ENCODE measurements at regions not wholly inside any gene's neighbourhood (a gene's known extent, or its start where the extent isn't known, plus 50 kb on each side); places are given as distances from the start of the nearest gene placed in this dataset.
A peak's percentile ranks its signal among the peaks of the same experiment; 100 is the strongest.

- no peak overlapping the region for H3K4me3 Mint-ChIP-seq
- TF ChIP-seq CTCF (conservative IDR thresholded peaks at IDR 0.05) = no peak
- no peaks in the 10 kb centered on the region for H3K36me3 Mint-ChIP-seq (ENCODE audit: low read depth)
- H3K27me3 Mint-ChIP-seq (ENCODE audit: low read depth) = peaks cover 18% of the 10 kb centered on the region
- DNase-seq (ENCODE audit: low read depth, low spot score) = no peak
- H3K4me1 Mint-ChIP-seq = peaks cover 4% of the 10 kb centered on the region
- no peaks in the 10 kb centered on the region for H3K9me3 Mint-ChIP-seq
- H3K27ac Mint-ChIP-seq (ENCODE audit: unreplicated experiment) = no peak overlapping the region
Observed at GRCh38 chr20:60306105-60306504, 347.9 kb downstream of the CDH26 start.

GRCh38 chr20:60306551-60306950, 348.3 kb downstream of the CDH26 start:
- no peaks in the 10 kb centered on the region for H3K9me3 Mint-ChIP-seq
- peaks cover 22% of the 10 kb centered on the region for H3K27me3 Mint-ChIP-seq (ENCODE audit: low read depth)
- H3K4me3 Mint-ChIP-seq = no peak overlapping the region
- no peaks in the 10 kb centered on the region for H3K36me3 Mint-ChIP-seq (ENCODE audit: low read depth)
- no peak overlapping the region for H3K27ac Mint-ChIP-seq (ENCODE audit: unreplicated experiment)
- DNase-seq (ENCODE audit: low read depth, low spot score) = no peak
- H3K4me1 Mint-ChIP-seq = peaks cover 4% of the 10 kb centered on the region
- no peak for TF ChIP-seq CTCF (conservative IDR thresholded peaks at IDR 0.05)

GRCh38 chr20:60310560-60311349, 352.5 kb downstream of the CDH26 start:
- Mint-ChIP-seq H3K9me3 (peaks cover 4% of the 10 kb centered on the region), H3K4me1 (peaks cover 13% of the 10 kb centered on the region), H3K27me3 (ENCODE audit: low read depth) (peaks cover 50% of the 10 kb centered on the region), H3K36me3 (ENCODE audit: low read depth) (no peaks in the 10 kb centered on the region), H3K4me3 (no peak overlapping the region), H3K27ac (ENCODE audit: unreplicated experiment) (peak overlapping the region; percentile 3)
- no peak for TF ChIP-seq CTCF (conservative IDR thresholded peaks at IDR 0.05)
- DNase-seq (ENCODE audit: low read depth, low spot score) = no peak

GRCh38 chr20:60313191-60313590, 355.0 kb downstream of the CDH26 start:
- peaks cover 42% of the 10 kb centered on the region for H3K27me3 Mint-ChIP-seq (ENCODE audit: low read depth)
- H3K4me1 Mint-ChIP-seq = peaks cover 29% of the 10 kb centered on the region
- H3K9me3 Mint-ChIP-seq = peaks cover 4% of the 10 kb centered on the region
- no peak for TF ChIP-seq CTCF (conservative IDR thresholded peaks at IDR 0.05)
- no peaks in the 10 kb centered on the region for H3K36me3 Mint-ChIP-seq (ENCODE audit: low read depth)
- peak overlapping the region; percentile 13 for H3K27ac Mint-ChIP-seq (ENCODE audit: unreplicated experiment)
- no peak for DNase-seq (ENCODE audit: low read depth, low spot score)
- H3K4me3 Mint-ChIP-seq = no peak overlapping the region

- Mint-ChIP-seq H3K9me3 (peaks cover 4% of the 10 kb centered on the region), H3K4me1 (peaks cover 32% of the 10 kb centered on the region), H3K27ac (ENCODE audit: unreplicated experiment) (peak overlapping the region; percentile 29), H3K27me3 (ENCODE audit: low read depth) (peaks cover 42% of the 10 kb centered on the region), H3K4me3 (no peak overlapping the region), H3K36me3 (ENCODE audit: low read depth) (no peaks in the 10 kb centered on the region)
- no peak for DNase-seq (ENCODE audit: low read depth, low spot score)
- no peak for TF ChIP-seq CTCF (conservative IDR thresholded peaks at IDR 0.05)
Observed at GRCh38 chr20:60313614-60314013, 355.4 kb downstream of the CDH26 start.

Data from neural crest cell (in vitro differentiated cells).